ENCODE measurements at regions not wholly inside any gene's neighbourhood (a gene's known extent, or its start where the extent isn't known, plus 50 kb on each side); places are given as distances from the start of the nearest gene placed in this dataset.

DNA sequence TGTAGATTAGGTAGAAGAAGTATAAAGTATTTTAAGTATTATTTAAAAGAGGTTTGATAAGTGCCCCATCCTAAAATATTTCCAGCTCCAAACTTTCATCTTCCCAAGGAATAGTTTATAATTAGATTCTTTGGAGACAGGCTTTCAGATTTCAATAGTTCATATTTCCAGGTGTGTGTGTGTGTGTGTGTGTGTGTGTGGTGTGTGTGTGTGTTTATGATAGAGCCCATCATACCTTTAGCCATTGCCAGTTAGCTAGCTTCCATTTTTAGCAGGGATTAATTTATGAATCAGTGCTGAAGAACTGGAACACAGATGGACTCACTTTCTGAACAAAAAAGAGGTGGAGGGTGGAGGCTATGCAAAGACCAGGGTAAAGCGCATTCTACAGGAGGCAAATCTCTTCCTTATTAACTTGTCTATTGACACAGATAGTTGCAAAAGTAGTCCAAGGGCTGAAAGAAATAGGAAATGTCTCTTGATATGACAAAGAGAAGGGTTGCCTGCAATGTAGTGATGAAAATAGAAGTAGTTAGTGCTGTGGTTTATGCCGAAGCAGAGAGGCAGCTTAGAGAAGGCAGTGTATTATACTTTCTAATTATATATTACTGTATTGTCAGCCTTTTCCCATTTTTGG is 301.1 kb downstream of the MAN2A1 start (continued):
- TF ChIP-seq CHD7 (IDR thresholded peaks at IDR 0.05; ENCODE audit: insufficient replicate concordance, low read length) (no peak), POU5F1 (IDR thresholded peaks at IDR 0.05; ENCODE audit: low read depth, low read length) (no peak), MAX (IDR thresholded peaks at IDR 0.05) (no peak), E2F6 (IDR thresholded peaks at IDR 0.05) (no peak), MAFK (IDR thresholded peaks at IDR 0.05; ENCODE audit: low read depth, low read length) (no peak), SIX5 (IDR thresholded peaks at IDR 0.05; ENCODE audit: low read depth, low read length) (no peak), KDM5A (IDR thresholded peaks at IDR 0.05; ENCODE audit: low read length) (no peak), ASH2L (IDR thresholded peaks at IDR 0.05; ENCODE audit: low read length) (no peak), JUN (IDR thresholded peaks at IDR 0.05; ENCODE audit: low read depth, low read length) (no peak), JUND (IDR thresholded peaks at IDR 0.05; ENCODE audit: low read length) (no peak), CBX5 (IDR thresholded peaks at IDR 0.05; ENCODE audit: low read depth, low read length) (no peak)
